ENCODE measurements at regions not wholly inside any gene's neighbourhood (a gene's known extent, or its start where the extent isn't known, plus 50 kb on each side); places are given as distances from the start of the nearest gene placed in this dataset.
A peak's percentile ranks its signal among the peaks of the same experiment; 100 is the strongest.

DNA sequence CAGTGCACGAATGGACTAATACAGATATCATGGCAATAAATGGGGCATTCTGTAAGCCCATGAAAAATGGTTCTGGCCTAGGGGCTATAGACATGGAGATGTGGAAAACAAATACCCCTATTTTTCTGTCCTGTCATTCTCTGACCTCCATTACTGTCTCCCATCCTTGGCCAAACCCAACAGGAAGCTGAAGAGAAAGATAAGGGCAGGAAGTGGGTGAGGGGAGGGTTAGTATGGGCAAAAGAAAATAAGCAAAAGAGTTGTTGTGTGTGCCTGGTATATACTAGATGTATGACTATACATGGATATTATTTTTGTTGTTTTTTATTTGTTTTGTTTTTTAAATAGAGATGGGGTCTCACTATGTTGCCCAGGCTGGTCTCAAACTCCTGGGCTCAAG is 339.3 kb downstream of the PCNX1 start:
- H4K20me1 ChIP-seq (ENCODE audit: insufficient read depth, low read length), result no peaks in the 10 kb centered on the region
- H3K9me3 ChIP-seq (ENCODE audit: insufficient read depth, low read length, severe bottlenecking), result peaks cover 11% of the 10 kb centered on the region
- ATAC-seq (ENCODE audit: insufficient read depth, low read depth), result peak; percentile 79
- H3K27ac ChIP-seq (ENCODE audit: low read length), result peak overlapping the region; percentile 6; the same call in 1 of the 2 replicates
- peak overlapping the region; percentile 27; the same call in 1 of the 2 replicates for H2AFZ ChIP-seq (ENCODE audit: low read depth, low read length)
- H3K79me2 ChIP-seq (ENCODE audit: insufficient read depth, low read length), result no peaks in the 10 kb centered on the region
- no peak overlapping the region for H3K4me3 ChIP-seq (ENCODE audit: low read depth in 1 of 2, low read length in 2 of 2)
- H3K4me2 ChIP-seq (ENCODE audit: insufficient read depth, low read length), result no peak overlapping the region
- peaks cover 19% of the 10 kb centered on the region for H3K4me1 ChIP-seq (ENCODE audit: insufficient read depth, low read length)
- H3K27me3 ChIP-seq (ENCODE audit: insufficient read depth, low read length, poor library complexity), result no peaks in the 10 kb centered on the region
- TF ChIP-seq, protein P1, sequence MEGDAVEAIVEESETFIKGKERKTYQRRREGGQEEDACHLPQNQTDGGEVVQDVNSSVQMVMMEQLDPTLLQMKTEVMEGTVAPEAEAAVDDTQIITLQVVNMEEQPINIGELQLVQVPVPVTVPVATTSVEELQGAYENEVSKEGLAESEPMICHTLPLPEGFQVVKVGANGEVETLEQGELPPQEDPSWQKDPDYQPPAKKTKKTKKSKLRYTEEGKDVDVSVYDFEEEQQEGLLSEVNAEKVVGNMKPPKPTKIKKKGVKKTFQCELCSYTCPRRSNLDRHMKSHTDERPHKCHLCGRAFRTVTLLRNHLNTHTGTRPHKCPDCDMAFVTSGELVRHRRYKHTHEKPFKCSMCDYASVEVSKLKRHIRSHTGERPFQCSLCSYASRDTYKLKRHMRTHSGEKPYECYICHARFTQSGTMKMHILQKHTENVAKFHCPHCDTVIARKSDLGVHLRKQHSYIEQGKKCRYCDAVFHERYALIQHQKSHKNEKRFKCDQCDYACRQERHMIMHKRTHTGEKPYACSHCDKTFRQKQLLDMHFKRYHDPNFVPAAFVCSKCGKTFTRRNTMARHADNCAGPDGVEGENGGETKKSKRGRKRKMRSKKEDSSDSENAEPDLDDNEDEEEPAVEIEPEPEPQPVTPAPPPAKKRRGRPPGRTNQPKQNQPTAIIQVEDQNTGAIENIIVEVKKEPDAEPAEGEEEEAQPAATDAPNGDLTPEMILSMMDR (IDR thresholded peaks at IDR 0.05; ENCODE audit: borderline replicate concordance, extremely low read depth, low read length, poor library complexity, severe bottlenecking), result no peak
- no peak for TF ChIP-seq EZH2 (IDR thresholded peaks at IDR 0.05; ENCODE audit: borderline replicate concordance, low read depth, low read length, severe bottlenecking)
- DNase-seq, result peak; percentile 40
- no peaks in the 10 kb centered on the region for H3K36me3 ChIP-seq (ENCODE audit: insufficient read depth, low read length)
- no peak overlapping the region for H3K9ac ChIP-seq (ENCODE audit: low read depth, low read length)

DNA sequence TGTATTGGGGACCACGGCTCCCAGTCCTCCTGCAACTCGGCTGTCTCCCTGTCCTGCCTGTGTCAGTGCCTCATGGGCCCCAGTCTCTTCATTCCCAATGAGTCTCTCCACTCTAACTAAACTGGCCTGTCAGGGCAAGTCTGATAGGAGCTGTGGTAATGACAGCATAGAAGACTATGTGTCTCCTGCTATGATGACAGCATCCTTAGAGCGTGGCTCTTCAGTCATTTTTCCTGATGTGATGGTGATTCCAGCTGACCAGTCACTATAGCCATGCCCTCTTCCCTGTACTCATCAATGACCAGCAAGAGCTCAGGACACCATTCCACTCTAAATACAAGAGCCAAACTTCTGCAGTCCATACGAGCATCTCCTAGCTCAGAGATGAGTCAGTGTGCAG is 339.8 kb downstream of the PCNX1 start:
- no peaks in the 10 kb centered on the region for H3K79me2 ChIP-seq (ENCODE audit: insufficient read depth, low read length)
- no peak overlapping the region for H3K9ac ChIP-seq (ENCODE audit: low read depth, low read length)
- H3K9me3 ChIP-seq (ENCODE audit: insufficient read depth, low read length, severe bottlenecking), result peaks cover 11% of the 10 kb centered on the region
- H3K27me3 ChIP-seq (ENCODE audit: insufficient read depth, low read length, poor library complexity), result no peaks in the 10 kb centered on the region
- no peak overlapping the region for H3K4me3 ChIP-seq (ENCODE audit: low read depth in 1 of 2, low read length in 2 of 2)
- H2AFZ ChIP-seq (ENCODE audit: low read depth, low read length), result peak overlapping the region; percentile 28; the same call in 1 of the 2 replicates
- H3K36me3 ChIP-seq (ENCODE audit: insufficient read depth, low read length), result no peaks in the 10 kb centered on the region
- peak overlapping the region; percentile 28 for H3K27ac ChIP-seq (ENCODE audit: low read length)
- TF ChIP-seq EZH2 (IDR thresholded peaks at IDR 0.05; ENCODE audit: borderline replicate concordance, low read depth, low read length, severe bottlenecking), result no peak
- TF ChIP-seq, protein P1 (IDR thresholded peaks at IDR 0.05; ENCODE audit: borderline replicate concordance, extremely low read depth, low read length, poor library complexity, severe bottlenecking), result no peak
- DNase-seq, result no peak
- no peak overlapping the region for H3K4me2 ChIP-seq (ENCODE audit: insufficient read depth, low read length)
- H3K4me1 ChIP-seq (ENCODE audit: insufficient read depth, low read length), result peaks cover 19% of the 10 kb centered on the region
- no peaks in the 10 kb centered on the region for H4K20me1 ChIP-seq (ENCODE audit: insufficient read depth, low read length)
- ATAC-seq (ENCODE audit: insufficient read depth, low read depth), result peak; percentile 34; the same call in 2 of the 3 replicates

DNA sequence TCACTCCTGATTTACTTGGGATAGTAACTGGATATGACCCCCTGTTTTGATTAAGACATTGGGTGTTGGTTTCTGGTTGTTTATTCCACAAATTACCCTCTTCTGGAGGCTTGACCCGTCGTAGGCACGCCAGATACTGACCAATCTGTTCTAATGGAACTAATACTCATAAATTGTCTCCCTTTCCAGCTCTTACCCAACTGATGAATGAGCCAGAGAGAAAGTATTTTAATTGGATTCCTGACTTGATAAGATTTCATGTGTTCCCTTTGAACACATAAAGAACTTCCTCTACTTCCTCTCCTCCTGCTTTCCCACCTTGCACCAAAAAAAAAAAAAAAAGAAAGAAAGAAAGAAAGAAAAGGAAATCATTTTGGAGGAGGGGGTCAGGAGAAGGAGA is 340.9 kb downstream of the PCNX1 start:
- H3K27me3 ChIP-seq (ENCODE audit: insufficient read depth, low read length, poor library complexity), result no peaks in the 10 kb centered on the region
- no peak for TF ChIP-seq EZH2 (IDR thresholded peaks at IDR 0.05; ENCODE audit: borderline replicate concordance, low read depth, low read length, severe bottlenecking)
- TF ChIP-seq, protein P1 (IDR thresholded peaks at IDR 0.05; ENCODE audit: borderline replicate concordance, extremely low read depth, low read length, poor library complexity, severe bottlenecking), result no peak
- H2AFZ ChIP-seq (ENCODE audit: low read depth, low read length), result no peak overlapping the region
- DNase-seq, result no peak
- H3K27ac ChIP-seq (ENCODE audit: low read length), result no peak overlapping the region
- no peaks in the 10 kb centered on the region for H3K36me3 ChIP-seq (ENCODE audit: insufficient read depth, low read length)
- no peaks in the 10 kb centered on the region for H3K79me2 ChIP-seq (ENCODE audit: insufficient read depth, low read length)
- peaks cover 19% of the 10 kb centered on the region for H3K4me1 ChIP-seq (ENCODE audit: insufficient read depth, low read length)
- no peak overlapping the region for H3K4me2 ChIP-seq (ENCODE audit: insufficient read depth, low read length)
- peaks cover 11% of the 10 kb centered on the region for H3K9me3 ChIP-seq (ENCODE audit: insufficient read depth, low read length, severe bottlenecking)
- H3K4me3 ChIP-seq (ENCODE audit: low read depth in 1 of 2, low read length in 2 of 2), result no peak overlapping the region
- no peak for ATAC-seq (ENCODE audit: insufficient read depth, low read depth)
- no peaks in the 10 kb centered on the region for H4K20me1 ChIP-seq (ENCODE audit: insufficient read depth, low read length)
- H3K9ac ChIP-seq (ENCODE audit: low read depth, low read length), result no peak overlapping the region

DNA sequence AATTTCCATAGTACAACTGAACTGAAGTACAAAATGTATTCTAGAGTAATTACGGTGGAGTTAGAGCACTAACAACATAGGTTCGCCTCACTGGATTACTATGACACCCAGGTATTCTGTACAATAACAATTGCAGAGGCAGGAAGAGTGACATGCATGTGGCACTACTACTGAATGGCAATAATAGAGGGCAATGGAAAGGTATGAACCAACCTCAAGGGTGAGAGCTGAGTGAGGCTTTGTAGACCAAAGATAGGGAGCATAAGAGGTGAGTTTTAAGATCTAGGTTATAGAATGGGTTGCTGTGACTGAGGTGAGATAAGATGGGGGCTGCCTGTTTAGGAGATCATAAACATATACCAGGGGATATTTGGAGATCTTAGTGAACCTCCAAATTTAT is 343.1 kb downstream of the PCNX1 start:
- DNase-seq, result no peak
- Histone ChIP-seq H3K27ac (ENCODE audit: low read length) (no peak overlapping the region), H3K4me3 (ENCODE audit: low read depth in 1 of 2, low read length in 2 of 2) (no peak overlapping the region), H3K9me3 (ENCODE audit: insufficient read depth, low read length, severe bottlenecking) (peaks cover 11% of the 10 kb centered on the region), H3K36me3 (ENCODE audit: insufficient read depth, low read length) (no peaks in the 10 kb centered on the region), H3K4me1 (ENCODE audit: insufficient read depth, low read length) (peaks cover 19% of the 10 kb centered on the region), H4K20me1 (ENCODE audit: insufficient read depth, low read length) (no peaks in the 10 kb centered on the region), H3K79me2 (ENCODE audit: insufficient read depth, low read length) (no peaks in the 10 kb centered on the region), H2AFZ (ENCODE audit: low read depth, low read length) (no peak overlapping the region), H3K27me3 (ENCODE audit: insufficient read depth, low read length, poor library complexity) (no peaks in the 10 kb centered on the region), H3K9ac (ENCODE audit: low read depth, low read length) (no peak overlapping the region), H3K4me2 (ENCODE audit: insufficient read depth, low read length) (no peak overlapping the region)
- no peak for ATAC-seq (ENCODE audit: insufficient read depth, low read depth)
- no peak for TF ChIP-seq EZH2 (IDR thresholded peaks at IDR 0.05; ENCODE audit: borderline replicate concordance, low read depth, low read length, severe bottlenecking)
- TF ChIP-seq, protein P1 (IDR thresholded peaks at IDR 0.05; ENCODE audit: borderline replicate concordance, extremely low read depth, low read length, poor library complexity, severe bottlenecking), result no peak

Data from DND-41 (cell line).